HG03103 (cell line): ENCODE measurements at regions not wholly inside any gene's neighbourhood (a gene's known extent, or its start where the extent isn't known, plus 50 kb on each side); places are given as distances from the start of the nearest gene placed in this dataset.

Source experiments
- ATAC-seq: cut with Tn5 transposase; IDR thresholded peaks from one replicate; pipeline ENCODE4 v1.9.1; 2021; ENCODE audit warnings: low read depth; ENCODE audit not compliant: unreplicated experiment

DNA sequence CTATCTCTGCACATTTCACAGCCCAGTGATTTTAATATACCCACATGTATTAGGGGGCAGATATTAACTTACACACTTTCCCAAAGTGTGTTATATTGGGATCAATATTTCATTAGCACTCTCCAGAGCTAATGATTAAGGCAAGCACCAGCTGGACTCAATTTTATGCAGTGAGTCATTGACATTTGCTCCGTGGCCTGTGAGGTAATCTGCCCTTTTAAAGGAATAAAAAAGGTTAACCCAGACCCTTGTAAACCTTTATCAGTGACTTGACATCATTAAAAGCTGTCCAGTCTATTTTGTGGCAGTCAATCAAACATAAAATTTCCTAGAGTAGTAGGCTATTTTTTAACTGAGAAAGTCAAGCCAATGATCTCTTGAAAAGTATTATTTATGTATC is 1870.4 kb upstream of the CELF4 start:
- no peak for ATAC-seq

DNA sequence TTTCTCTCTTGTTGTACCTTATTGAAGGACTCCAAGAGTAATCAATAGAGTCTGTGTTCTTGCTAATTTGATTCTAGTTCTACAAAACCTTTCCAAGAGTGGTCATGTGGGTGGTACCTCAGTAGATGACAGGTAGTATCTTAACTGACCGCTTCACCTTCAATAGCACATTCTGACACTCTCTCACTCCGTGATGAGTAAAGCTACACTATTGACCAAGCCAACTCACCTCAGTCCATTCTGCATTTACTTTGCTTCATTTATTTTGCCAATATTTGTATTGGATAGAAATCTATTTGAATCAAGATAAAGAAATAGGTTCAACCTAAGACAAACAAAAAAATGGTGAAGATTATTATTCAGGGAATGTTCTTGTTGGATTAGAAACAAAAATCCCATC is 1869.6 kb upstream of the CELF4 start:
- ATAC-seq: no peak

DNA sequence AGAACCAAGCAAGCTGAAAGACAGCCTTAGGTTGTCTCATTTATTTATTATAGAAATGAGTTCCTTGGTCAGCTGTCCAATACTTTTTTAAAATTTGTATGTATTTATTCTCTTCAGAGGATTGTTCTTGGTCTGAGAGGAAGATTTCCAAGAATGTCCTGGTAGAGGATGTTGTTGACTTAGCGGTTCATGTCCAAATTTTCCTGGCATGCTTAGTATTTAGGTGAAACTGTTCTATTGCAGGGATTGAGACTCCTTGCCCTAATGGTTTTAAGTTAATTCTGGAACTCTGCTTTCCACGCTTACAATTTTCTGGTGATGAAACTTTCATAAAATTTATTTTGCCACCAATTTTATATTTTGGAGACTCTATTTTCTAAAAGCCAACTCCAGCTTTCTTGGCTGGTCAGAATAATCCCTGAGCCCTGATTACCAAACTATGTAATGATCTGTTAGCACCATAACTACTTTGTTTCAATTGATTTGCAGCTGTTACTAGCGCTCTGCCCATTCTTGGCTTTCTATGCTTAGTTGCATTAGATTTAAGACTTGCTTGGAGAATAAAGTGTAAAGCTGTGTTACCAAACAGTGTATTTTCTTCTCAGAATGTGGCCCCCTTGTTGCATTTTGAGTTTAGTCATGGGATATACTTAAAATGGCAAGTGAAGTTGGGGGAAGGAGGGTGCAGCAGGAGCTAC is 1868.8 kb upstream of the CELF4 start:
- ATAC-seq: no peak

DNA sequence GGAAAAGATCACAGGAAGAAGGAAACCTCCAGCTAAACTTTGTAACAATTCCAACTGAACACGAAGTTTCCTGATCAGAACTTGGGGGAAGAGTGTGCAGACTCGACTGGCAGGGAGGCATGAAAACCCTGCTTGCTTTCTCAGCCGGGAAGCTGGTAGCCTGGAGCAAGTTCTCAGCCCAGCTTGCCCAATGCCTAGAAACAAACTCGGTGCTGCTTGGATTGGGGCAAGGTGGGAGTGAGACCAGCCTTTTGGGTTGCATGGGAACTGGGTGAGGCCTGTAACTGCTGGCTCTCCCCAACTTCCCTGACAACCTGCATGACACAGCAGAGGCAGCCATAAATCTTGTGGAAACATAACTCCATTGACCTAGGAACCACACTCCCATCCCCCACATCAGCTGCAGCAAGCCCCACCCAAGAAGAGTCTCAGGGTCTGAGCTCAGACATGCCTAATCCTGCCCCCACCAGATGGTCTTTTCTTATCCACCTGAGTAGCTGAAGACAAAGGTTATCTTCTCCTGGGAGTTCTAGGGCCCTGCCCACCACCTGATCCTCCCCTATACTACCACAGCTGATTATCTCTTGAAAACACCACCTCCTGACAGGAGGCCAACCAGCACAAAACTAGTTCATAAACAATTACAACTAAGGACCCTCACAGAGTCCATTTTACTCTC is 1859.7 kb upstream of the CELF4 start:
- no peak for ATAC-seq

DNA sequence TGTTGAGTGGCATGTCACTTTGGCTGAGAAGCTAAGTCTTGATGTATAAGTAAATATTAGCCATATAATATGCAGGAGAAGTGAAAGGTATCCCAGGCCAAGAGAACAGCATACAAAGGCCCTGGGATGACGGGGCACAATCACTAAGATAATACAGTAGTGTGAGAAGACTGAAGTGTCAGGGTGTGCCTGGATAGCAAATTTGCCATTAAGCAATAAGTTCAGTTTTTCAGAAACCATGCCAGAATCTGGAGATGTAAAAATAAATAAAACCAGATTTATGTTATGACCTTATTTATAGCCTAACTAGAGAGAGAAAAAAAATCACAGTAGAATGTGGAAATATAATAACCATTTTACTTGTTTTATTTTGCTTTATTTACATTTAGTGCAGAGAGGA is 1858.7 kb upstream of the CELF4 start:
- no peak for ATAC-seq

DNA sequence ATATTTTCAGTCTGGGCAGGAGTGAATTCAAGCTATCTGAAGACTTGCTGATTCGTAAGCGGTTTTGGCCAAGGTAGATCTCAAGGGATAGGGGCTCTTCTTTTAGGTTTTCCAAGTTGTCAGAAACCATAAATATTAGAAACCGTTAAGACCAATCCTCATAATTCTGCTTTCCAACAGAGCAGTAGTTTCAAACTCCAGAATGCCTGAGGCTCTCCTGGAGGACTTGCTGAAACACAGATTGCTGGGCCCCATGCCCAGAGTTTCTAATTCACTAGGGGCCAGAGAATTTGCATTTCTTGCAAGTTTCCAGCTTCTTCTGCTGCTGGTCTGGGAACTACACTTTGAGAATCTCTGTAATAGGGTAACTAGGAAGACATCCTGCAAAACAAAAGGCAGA is 1855.7 kb upstream of the CELF4 start:
- no peak for ATAC-seq

DNA sequence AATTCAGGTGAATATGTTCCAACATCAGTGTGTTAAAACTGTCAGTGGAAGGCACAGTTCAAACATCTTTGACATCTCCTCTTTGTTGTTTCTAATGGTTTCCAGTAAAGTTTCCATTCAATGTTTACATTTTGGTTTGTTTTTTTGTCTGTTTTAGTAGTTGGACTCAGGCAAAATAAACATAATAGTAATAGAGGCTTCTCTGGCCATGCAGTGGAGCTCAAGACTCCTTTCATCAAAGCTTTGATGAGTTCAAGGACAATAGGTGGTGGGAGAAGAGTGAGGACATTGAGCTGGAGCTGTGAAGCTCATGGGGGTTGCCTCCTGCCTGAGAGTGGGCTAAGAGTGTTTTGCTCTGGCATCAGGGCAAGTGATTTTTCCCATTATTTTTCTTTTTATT is 1853.7 kb upstream of the CELF4 start:
- no peak for ATAC-seq

DNA sequence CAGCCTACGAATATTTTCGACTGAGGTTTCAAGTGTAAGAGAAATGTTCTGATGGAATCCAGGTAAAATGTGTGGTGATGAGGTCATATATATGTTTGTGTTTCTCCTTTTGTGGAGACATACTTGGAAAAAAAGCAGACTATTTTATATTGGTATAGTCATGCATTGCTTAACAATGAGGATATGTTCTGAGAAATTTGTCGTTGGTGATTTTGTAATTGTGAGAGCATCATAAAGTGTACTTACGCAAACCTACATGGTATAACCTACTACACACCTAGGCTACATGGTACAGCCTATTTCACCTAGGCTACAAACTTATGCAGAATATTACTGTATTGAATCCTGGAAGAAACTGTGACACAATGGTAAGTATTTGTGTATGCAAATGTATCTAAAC is 1849.9 kb upstream of the CELF4 start:
- ATAC-seq: no peak

DNA sequence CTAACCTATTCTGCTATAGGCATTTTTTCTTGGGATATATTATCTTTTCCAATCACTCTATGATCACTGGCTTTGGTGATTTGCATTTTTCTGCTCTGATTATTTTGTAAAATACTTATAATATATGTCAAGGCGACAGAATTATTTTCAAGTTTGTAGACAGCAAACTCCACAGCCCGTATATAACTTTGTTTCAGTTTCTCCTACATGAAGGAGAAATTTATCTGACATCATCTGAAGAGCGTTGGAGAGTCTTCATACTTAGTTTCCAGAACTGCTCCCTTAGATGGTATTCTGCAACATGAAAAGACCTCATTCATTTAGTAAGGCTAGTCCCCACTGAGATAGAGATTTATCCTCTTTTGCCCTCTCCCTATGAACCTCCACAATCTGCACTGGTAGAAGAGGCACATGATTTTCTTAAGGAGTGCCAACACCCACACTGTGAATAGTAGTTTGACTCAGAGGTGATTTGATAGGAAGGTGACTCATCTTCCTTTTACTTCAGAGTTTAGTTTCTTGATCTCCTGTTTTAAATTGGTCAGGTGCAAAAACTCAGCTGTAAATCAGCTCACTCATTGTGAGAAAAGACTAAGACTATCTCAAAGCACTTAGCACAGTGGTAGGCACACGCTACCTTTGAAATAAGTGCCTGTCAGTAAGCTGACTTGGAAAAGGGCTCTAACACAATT is 1848.6 kb upstream of the CELF4 start:
- no peak for ATAC-seq

DNA sequence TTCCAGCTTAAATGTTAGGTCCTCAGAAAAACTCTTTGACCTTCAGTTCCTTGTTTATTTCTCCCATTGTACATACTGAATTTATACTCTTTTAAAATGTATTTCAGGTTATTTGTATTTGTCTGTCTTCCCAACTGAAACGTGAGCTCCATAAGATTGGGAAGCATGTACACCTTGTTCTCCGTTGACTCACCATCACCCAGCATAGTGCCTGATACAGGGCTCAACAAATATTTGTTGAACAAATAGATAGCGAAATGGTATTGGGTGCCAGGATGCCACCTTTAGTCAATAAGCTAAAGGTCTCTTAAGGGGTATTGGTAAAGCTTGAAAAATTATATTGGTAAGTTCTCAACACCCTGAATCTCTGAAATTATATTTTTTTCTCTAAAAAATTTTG is 1841.3 kb upstream of the CELF4 start:
- ATAC-seq: no peak

DNA sequence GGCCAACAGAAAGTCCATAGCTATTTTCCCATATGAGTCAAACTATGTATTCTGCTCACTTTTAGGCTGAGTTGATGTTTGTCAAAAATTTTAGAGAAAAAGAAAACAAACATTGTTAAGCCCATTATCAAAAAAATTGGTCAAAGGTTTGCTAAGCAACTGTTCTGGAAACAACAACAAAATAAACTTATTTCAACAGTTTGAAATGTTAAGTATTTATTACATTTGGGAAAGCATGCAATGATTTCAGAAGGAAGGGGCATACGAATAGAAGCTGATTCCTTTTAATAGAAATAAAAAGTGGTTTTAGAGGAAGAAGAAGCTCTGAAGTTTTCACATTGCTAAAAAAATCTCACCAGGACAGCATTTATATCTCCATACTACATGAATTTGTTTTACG is 1837.5 kb upstream of the CELF4 start:
- no peak for ATAC-seq

DNA sequence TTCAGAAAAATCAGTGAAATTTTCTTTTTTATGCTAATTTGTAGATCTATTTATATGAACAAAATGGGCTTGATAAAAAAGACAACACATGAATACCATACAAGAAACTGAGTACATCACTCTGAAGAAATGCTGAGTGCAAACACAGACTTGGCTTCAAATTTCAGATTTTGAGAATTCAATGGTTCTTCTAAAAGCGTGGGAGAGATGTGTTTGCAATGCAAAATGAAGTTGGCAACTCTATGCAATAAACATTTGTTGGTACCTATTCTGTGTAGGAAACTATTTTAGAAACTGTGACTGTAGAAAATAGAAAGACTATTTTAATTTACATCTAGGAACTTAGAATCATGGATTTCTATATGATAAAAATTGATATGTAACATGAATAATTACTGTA is 1834.1 kb upstream of the CELF4 start:
- no peak for ATAC-seq

DNA sequence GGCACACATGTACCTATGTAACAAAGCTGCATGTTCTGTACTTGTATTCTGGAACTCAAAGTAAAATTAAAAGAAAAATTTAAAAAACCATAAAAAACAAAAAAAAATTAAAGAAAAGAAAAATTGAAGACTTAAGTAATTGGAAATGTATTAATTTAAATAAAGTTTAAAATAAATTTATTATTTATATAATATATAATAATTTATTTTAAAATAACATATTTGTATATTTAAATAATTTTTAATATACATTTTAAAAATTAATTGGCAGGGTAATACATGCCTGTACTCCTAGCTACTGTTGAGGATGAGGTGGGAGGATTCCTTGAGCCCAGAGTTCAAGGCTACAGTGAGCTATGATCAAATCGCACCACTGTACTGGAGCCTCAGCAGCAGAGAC is 1830.6 kb upstream of the CELF4 start:
- ATAC-seq: no peak

DNA sequence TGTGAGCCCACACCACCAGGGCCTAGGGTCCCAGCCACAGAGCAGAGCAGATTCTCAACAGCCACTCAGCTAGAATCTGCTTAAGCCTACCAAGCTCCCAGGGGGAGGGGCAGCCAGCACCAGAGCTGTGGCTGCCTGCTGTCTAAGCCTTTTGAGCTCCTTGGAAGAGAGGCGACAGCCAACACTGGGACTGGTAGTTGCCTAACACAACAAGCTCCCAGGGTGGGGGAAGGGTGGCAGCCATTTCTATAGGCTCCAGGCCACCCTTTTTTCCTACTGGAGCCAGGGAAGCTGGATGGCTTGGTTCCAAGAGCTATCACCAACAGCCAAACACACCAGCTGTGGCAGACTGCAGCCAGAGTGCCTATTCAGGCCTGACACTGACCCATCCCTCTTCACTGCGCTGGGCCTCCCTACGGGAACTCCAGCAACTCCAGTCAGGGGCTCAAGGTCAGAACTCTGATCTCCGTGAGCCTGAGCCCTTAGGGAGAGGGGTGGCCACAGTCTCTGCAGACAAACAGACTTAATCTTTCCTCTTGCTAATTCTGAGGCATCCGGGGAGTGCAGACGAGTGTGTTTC is 1824.3 kb upstream of the CELF4 start:
- no peak for ATAC-seq

DNA sequence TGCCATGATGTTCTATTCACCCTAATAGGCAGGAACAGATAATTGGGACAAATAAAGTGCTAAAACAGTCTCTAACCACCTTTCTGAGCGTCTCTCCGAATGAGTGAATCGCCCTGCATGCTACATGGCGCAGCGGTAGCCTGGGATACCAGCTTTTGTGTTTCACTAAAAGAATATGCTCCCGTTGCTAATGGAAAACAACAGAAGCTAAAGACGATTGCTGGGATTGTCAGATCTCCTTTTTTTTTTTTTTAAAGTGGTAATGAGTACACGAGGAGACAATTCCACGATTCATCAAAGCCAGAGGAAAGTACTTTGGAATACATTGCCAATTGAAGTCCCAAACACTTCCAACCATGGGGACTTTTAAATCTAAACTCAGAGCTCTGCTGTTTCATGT is 1815.3 kb upstream of the CELF4 start:
- ATAC-seq: no peak

DNA sequence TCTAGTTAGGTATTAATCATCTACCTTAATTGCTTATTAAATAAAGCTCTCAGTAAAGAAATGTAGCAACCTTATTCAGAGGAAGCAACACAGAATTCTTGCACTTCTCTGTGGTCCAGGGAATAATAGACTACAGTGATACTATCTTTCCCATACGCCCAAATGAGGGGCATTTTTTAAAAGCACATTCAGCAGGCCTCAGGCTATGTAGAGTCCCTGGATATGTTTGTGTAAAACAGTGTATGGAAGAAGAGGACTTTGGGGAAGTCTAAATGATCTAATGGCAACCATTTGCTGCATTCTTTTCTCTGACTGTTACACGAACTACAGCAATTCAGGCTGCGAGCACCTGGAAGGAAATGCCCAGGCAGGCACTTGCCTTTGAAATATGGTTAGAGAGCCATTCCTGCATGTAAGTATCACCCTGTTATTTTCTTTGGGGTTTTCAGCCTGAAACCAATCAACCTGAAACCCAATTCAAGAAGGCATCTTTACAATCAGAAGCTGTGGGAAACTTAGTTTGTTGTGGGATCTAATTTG is 1814.7 kb upstream of the CELF4 start:
- ATAC-seq: no peak

DNA sequence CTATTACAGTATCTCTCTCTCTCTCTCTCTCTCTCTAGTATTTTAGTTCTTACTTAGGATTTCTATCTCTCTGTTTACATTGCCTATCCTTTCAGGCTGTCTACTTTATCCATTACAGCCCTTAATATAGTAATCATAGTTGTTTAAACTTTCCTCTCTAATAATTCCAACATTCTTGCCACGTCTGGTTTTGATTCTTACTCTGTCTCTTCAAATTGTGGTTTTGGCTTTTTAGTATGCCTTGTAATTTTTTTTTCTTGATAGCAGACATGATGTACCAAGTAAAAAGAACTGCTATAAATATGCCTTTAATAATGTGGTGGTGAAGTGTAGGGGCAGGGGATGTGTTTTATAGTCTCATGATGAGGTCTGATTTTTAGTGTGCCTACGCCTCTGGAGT is 1809.5 kb upstream of the CELF4 start:
- no peak for ATAC-seq

DNA sequence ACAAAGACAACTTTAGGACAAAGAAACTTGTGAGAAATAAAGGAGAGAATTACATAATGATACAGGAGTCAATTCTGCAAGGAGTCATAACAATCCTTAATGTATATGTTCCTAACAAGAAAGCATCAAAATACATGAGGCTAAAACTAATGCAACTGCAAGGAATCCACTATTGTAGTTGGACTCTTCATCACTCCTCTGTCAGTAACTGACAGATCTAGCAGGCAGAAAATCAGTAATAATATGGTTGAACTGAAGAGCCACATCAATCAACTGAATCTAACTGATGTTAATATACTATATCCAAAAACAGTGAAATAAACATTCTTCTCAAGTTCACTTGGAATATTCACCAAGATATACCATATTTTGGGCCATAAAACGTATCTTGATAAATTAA is 1806.4 kb upstream of the CELF4 start:
- ATAC-seq: no peak

DNA sequence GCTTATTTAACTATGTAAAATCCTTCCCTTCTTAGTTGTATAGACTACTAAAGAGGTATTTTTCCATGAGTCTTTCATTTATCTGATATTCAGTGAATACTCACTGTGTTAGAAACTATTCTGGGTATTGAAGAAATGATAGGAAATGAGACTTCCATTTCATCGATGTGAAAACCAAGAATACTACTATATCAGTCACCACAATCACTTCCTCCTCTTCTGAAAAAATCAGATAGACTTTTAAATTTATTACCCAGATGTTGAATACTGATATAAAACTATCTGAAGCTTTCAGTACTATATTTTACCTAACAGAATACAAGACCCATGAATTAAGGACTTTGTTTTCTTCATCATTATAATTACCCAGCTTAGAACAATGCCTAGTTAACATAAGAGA is 1801.1 kb upstream of the CELF4 start:
- ATAC-seq: no peak

DNA sequence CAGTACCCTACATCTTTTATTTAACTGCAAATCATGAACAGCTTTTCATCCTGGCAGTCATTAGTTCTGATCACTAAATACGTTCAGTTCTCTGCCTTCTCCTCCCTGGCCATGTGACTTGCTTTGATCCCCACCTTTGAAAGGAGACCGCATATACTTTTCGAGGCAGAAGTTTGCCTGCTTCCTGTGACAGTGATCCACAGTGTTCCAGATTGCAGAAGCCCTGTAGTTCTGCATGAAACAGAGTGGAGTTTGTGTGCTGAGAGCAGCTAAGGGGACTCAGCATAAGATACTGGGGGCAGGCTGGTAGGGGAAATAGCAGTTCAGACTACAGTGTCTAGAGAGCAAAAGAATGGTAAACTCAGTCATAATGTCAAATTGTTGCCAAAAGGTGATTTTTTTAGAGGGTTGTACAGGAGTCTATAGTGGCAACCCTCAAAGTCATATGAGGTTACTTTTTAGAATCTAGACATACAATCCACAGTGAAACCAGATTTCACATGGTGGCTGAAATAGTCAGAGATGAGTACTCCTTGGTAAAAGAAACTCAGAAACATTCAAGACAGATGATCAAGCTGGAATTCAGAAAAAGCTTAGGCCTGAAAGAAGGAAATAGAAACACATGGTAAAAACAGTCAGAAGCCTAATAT is 1800.4 kb upstream of the CELF4 start:
- ATAC-seq: no peak

DNA sequence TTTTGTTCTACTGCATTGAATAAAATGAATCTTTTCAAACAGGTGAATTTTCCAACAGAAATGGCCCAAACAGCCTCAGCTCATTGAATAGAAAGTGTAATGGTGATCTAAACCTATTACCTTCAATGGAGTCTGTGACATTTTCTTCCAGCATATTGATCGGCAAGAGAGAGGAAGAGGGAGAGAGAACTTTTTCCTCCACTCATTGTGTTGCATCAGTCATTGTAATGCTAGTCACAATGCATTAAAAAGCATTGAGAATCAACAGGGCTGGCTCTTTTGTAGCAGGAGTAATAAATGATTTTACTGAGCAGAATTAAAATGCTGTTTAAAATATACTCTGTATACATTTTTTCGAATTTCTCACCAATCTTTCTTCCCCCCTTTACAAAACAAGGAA is 1794.5 kb upstream of the CELF4 start:
- no peak for ATAC-seq
